HuH-7 (cell line): ENCODE measurements at regions not wholly inside any gene's neighbourhood (a gene's known extent, or its start where the extent isn't known, plus 50 kb on each side); places are given as distances from the start of the nearest gene placed in this dataset.

Source experiments
- DNase-seq: peaks from one replicate; pipeline ENCODE4 v3.0.0; 2011; ENCODE audit warnings: low spot score

- no peak for DNase-seq
These were observed 79.1 kb downstream of the ZNF365 start for GRCh38 chr10:62453274-62453673.

DNA sequence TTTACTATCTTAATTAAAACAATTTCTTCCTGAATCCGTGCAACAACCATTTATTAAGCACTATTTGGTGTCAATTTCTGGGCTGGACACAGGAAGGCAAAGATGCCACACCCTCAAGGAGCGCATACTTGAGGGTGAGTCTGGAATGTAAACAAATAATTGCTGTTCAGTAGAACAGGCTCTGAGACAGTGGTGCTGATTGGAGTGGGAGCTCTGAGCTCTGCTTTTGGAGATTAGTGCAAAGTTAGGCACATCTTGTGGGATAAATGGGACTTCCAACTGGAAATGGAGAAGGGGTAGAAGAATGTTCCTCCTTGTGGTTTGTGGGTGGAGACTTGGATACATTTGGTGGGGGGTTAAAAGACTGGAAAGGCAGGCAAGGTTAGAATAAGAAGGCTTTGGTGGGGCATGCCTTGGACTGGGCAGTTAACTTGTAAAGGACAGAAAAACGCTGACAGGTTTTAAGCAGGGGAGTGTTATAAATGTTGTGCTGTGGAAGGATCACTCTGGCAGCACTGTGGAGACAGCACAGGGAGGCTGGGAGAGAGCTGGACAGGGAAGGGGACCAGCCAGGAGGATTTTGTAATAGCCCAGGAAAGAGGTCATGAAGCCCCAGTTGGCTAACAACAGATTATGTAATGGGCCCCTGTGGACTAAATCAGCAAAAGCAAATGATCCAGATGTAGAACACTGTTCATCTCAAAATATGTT is 80.7 kb downstream of the ZNF365 start:
- DNase-seq, result peak; percentile 18

GRCh38 chr10:62456611-62457101 is 82.5 kb downstream of the ZNF365 start:
- no peak for DNase-seq

DNA sequence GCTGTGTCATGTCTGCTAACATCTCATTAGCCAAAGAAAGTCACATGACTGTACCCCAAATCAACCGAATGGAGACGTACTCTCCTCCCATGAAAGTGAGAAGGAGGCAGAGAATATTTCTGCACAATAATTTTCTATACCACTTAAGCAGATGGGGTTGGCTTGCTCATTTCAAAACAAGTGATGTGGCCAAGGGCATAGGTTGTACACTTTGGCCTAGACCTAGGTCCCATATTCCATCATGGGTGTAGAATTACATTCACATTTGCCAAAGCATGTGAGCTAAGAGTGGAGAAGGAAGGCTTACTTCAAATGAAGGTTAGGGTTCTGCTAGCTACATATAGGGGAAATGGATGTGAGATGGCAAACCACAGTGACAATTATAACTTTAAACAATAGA is 83.0 kb downstream of the ZNF365 start:
- DNase-seq, result no peak

GRCh38 chr10:62457598-62457997 is 83.4 kb downstream of the ZNF365 start:
- DNase-seq, result no peak

DNA sequence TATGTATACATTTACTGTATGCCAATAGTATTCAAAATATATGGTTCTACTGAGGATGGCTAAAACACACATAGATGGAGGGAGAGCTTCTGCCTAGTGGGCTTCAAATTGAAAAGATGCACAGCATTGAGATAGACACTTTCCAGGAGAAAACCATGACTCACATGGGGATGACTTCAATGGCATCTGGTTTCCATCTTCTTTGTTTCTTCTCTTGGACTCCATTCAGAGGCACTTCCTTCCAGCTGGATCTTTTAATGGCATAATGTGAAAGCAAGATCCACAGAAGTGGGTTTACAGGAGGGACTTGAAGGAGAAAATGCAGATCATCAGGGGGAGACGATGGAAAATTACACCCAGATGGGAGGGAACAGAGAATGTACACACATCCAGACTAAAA is 84.9 kb downstream of the ZNF365 start:
- DNase-seq, result no peak

DNA sequence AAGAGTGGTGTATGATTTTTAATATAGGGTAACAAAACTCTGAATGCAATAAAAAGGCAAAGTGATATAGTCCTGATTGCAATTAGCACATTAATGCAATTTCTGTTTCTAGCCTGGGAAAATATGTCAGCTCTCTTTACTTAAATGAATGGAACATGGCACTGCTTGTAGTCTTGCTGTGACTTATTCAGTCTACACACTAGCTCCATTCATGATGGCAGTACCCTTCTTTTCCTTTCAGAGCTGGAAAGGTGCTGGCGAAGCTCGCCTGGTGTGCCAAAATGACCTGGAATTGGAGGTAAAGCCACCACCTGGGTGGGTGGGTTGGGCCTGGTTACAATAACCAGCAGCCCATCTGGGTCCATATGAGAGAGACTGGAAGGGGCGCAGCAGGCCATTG is 85.3 kb downstream of the ZNF365 start:
- DNase-seq, result no peak

DNA sequence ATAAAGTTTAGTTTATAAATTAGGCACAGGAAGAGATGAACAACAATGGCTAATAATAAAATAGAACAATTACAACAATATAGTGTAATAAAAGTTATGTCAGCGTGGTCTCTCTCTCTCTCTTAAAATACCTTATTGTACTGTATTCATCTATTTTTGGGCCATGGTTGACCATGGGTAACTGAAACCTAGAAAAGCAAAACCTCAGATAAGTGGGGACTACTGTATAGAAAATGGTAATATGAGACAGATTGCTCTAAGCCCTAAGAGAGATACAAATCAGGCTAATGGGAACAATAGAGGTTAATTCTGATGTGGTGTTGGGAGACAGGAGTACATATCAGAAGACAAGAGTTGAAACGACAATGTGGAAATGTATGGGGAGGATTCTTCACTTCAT is 86.2 kb downstream of the ZNF365 start:
- no peak for DNase-seq

- DNase-seq, result no peak
These were observed 87.0 kb downstream of the ZNF365 start for GRCh38 chr10:62461120-62461519.

GRCh38 chr10:62462461-62462860 is 88.3 kb downstream of the ZNF365 start:
- DNase-seq, result no peak

- DNase-seq, result no peak
These were observed 89.2 kb downstream of the ZNF365 start for GRCh38 chr10:62463364-62463763.

GRCh38 chr10:62464308-62464707 is 90.1 kb downstream of the ZNF365 start:
- DNase-seq, result no peak

DNA sequence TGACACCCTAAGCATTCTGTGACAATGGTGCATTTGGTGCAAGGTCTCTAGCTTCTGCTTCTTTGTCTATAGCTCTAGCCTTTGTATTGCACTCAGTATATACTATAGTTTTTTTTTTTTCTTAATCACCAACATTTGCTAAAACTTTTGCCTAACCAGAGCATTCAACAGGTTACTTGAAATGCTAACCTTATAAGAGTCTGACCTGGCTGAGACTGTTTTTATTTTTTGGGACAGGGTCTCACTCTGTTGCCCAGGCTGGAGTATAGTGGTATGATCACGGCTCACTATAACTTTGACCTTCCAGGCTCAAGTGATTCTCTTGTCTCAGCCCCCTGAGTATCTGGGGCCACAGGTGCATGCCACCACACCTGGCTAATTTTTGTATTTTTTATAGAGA is 92.4 kb downstream of the ZNF365 start:
- DNase-seq, result no peak

DNA sequence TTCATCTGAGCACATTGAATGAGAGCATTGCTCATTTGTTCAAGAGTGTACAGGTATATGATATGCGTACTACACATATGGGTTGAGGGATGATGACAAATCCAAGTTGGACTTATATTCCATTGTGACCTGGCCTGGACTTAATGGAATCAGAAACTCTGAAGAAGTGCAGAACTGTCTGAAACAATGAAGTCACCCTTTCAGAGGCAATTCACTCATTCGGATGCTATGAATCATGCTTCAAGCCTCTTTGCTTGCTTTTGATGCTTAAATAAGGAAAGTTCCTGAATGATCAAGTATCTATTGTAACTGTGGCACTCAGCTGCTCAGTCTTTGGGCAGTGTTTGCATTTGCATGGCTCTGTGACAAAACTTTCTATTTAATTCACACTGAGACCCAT is 93.4 kb downstream of the ZNF365 start:
- DNase-seq, result no peak

- DNase-seq, result no peak
These were observed 97.5 kb downstream of the ZNF365 start for GRCh38 chr10:62471711-62472110.

DNA sequence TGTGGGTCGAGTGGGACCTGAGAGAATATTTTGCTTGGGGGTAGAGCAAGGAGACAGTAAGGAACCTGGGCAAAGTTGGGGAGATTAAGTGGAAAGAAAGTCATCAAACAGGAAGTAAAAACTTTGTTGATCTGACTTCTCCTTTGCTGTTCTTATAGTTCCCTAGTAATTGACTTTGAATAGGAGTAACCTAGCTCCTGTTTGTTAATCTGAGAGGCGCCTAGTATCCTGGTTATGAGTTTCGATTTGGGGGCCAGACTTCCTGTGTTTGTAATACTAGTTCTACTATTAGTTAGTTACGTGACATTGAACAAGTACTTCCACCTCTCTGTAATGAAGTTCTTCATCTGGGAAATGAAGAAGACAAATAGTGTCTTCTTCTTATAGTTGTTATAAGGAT is 99.1 kb downstream of the ZNF365 start:
- DNase-seq, result no peak

DNA sequence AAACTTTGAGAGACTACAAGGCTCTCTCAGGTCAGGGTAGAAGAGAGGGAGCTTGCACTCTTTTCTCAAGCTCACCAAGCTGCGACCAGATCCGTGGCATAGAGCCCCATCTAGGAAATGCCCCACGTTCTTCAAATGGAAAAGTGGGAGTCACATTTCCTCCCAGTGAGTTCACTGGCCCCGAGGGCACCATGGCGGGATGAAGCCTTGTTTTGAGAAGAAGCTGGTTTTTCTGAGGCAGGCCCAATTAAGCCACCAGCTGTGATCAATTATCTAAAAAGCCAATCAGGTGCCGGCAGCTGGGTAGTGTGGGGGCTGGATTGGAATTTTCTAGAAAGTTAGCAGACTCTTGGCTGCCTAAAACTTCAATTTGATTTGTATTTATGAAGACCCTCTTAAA is 101.4 kb downstream of the ZNF365 start:
- no peak for DNase-seq

GRCh38 chr10:62479523-62479922 is 105.4 kb downstream of the ZNF365 start:
- no peak for DNase-seq

DNA sequence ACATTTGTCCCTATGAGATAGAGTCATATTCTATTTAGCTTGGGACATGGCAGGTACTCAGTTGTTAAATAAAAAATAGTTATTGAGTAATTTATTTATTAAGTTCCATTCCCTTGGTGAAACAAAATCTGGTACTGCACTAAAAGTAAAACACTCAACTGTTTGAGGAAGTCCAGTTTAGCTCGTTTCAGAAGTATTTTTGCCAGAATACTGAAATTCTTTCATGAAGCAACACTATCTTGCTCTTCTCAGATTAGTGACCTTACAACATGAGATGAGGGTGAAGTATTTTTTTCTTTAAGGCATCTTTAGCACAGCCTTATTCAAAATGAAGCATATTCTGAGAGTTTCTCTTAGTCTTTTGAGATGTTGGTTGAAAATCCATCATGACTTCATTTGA is 106.0 kb downstream of the ZNF365 start:
- DNase-seq, result no peak

- no peak for DNase-seq
These were observed 108.4 kb downstream of the ZNF365 start for GRCh38 chr10:62482581-62482980.

DNA sequence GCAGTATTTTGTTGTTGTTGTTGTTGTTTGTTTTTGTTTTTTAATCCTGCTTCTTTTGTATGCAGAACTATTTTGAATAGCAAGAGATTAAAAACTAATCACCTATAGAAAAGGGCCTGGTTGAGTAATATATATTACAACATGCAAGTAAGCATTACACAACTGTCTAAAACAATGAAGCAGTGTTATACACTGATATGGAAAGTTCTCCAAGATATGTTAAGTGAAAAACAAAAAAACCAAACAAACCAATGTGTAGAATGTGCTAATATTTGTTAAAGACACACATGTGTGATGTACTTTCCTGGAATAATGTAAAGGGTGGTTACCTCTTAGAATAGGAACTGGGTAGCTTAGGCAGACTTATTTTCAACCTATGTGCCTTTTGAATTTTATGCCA is 117.4 kb downstream of the ZNF365 start:
- DNase-seq, result no peak

DNA sequence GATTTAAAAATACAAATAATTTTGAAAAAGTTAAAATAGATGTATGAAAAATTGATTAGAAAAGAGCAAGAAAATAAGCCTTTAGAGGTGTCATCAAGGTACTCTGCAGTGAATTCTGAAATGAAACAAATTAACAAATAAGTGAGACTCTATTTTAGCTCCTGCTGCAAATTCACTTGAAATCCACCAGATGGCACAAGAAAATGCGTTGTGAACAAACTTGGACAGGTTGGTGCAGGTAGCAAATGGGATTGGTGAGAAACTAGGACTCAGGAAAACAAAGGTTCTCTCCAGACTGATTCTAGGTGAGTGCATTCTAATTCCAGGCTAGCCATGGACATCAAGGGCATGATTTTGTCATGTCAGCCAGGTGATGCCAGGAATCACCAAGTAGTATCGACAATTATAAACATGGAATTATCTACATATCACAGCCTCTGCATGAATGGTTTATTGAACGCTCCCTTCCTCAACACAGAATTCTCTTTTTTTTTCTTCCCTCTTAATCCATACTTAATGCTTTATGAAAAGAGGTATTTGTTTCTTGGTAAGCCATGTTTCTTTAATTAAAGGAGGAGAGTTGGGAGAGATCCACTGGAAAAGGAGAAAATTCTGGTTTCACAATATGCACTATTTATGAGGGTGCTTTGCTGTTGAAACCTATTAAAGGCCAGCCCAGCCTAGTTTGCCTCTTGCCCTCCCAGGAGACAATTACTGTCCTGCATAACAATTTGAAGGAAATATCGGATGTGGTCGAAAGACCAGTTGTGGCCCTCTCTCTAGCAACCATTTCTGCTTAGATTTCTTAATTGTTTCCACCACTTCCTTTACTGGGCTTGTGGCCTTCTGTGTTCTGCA is 118.1 kb downstream of the ZNF365 start:
- no peak for DNase-seq

DNA sequence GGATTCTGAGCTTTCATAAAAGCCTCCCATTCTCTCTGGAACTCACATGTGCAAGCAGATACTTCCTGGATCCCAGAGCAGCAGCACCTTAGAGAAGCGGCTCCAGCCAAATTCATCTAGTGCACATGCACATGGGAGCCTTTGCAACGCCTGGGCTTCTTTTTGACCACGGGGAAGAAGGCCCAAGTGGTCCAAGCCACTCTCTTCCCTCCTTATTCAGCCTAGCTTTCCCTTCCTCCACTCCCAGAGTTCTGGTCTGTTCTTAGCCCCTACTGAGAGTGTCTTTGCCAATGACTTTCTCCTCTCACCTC is 118.7 kb downstream of the ZNF365 start:
- no peak for DNase-seq

GRCh38 chr10:62496925-62497324 is 122.8 kb downstream of the ZNF365 start:
- no peak for DNase-seq
